DOHH2 (cell line): ENCODE measurements at regions not wholly inside any gene's neighbourhood (a gene's known extent, or its start where the extent isn't known, plus 50 kb on each side); places are given as distances from the start of the nearest gene placed in this dataset.

ENCODE experiments used
- CTCF ChIP-seq: fragments of 200-600 bp; sonication (generic); IDR thresholded peaks from one replicate; pipeline ENCODE4 v1.5.1; 2014; ENCODE audit warnings: antibody characterized with exemption, mild to moderate bottlenecking, low read depth, low read length; ENCODE audit not compliant: poor library complexity, severe bottlenecking
- EZH2phosphoT487 ChIP-seq: fragments of 200-600 bp; sonication (generic); IDR thresholded peaks from 2 replicates; pipeline ENCODE4 v1.6.1; 2017; ENCODE audit warnings: borderline replicate concordance, mild to moderate bottlenecking, antibody characterized with exemption, low read length, moderate library complexity, mixed read lengths

- TF ChIP-seq CTCF: peak; percentile 55
- TF ChIP-seq EZH2phosphoT487: no peak
These were observed 96.5 kb downstream of the OTUD1 start for GRCh38 chr10:23535381-23535780.
